Non-pigmented ciliary epithelial cell (primary cell): ENCODE measurements at regions not wholly inside any gene's neighbourhood (a gene's known extent, or its start where the extent isn't known, plus 50 kb on each side); places are given as distances from the start of the nearest gene placed in this dataset.

Source experiments
- DNase-seq: peaks from one replicate; pipeline ENCODE4 v3.0.0-alpha.2; 2010; ENCODE audit warnings: low read depth

GRCh38 chr12:60043236-60043635 lies 447.4 kb downstream of the SLC16A7 start:
- DNase-seq: no peak

DNA sequence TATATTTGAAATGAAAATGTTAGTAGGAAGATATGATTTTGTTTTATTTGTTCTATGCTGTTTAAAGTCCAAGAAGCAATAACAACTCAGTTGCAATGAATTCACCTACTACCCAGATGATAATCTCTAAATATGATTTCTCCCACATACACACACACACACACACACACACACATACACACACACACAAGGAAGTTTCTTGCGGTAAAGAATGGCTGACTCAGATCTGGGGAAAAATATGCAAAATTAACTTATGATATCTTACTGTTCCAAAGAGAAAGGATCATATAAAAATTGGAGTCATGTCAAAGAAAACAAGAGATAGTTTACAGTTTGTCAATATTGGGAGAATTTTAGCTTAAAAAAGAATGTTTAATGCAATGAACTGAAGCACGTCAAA lies 456.7 kb downstream of the SLC16A7 start:
- DNase-seq: peak; percentile 38

DNA sequence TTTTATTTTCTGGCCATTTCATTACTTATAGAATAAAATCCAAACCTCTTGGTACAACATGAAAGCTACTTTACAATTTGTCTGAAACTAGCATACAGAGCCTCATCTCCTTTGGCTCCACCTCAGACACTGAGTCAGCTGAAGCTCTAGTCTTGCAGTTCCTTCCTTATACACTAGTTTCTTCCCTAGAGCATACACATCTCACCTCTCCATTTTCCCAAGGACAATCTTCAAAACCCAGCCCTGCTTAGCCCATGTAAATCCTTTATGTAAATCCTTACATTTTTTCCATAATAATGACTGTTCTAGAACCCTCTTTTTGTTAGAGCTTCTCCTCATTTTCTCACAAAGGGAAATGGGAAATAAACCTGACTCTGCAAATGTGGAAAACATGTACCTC lies 463.4 kb downstream of the SLC16A7 start:
- no peak for DNase-seq

DNA sequence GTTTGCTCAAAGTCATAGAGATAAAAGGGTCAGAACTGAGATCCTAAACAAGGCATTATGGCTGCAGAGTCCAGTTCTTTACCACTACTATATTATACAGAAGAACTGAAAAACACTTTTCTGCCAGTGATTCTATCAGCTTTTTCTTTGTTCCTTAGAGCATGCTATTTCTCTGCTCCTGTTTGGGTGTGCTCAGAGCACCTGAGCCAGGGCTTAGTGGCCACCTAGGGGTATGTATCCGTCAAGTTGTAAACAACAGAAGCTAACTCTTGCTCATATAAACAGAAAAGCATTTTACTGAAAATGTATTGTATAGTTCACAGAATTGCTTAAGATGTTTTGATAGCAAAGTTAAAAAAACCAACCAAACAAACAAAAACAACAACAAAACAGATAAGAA lies 470.8 kb downstream of the SLC16A7 start:
- no peak for DNase-seq

- no peak for DNase-seq
Measured at GRCh38 chr12:60070552-60070951, 474.7 kb downstream of the SLC16A7 start.

GRCh38 chr12:60071759-60072191 lies 475.9 kb downstream of the SLC16A7 start:
- DNase-seq: no peak

- no peak for DNase-seq
Measured at GRCh38 chr12:60072911-60073310, 477.1 kb downstream of the SLC16A7 start.

- no peak for DNase-seq
Measured at GRCh38 chr12:60075091-60075490, 479.3 kb downstream of the SLC16A7 start.

- no peak for DNase-seq
Measured at GRCh38 chr12:60078026-60078425, 482.2 kb downstream of the SLC16A7 start.

GRCh38 chr12:60093428-60093827 lies 497.6 kb downstream of the SLC16A7 start:
- no peak for DNase-seq

- DNase-seq: no peak
Measured at GRCh38 chr12:60094436-60094835, 498.6 kb downstream of the SLC16A7 start.

DNA sequence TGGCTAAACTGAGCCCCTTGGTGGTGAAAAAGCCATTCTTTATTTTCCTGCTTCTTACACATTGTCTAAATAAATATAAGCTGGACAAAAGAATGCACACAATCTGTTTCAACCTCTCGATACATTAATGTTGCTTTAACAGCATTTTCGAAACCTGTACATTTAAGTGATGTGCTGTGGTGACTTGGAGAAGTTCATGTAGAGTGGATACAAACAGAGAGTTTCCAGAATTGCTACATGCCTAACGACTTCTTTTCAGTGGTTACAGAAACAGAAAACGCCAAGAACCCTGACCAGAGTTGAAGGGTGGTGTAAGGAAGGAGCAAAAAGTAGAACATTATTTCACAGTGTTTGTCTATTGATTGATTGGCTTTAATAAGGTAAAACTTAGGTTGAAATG lies 500.9 kb downstream of the SLC16A7 start:
- no peak for DNase-seq

GRCh38 chr12:60100160-60100559 lies 504.3 kb downstream of the SLC16A7 start:
- DNase-seq: no peak

DNA sequence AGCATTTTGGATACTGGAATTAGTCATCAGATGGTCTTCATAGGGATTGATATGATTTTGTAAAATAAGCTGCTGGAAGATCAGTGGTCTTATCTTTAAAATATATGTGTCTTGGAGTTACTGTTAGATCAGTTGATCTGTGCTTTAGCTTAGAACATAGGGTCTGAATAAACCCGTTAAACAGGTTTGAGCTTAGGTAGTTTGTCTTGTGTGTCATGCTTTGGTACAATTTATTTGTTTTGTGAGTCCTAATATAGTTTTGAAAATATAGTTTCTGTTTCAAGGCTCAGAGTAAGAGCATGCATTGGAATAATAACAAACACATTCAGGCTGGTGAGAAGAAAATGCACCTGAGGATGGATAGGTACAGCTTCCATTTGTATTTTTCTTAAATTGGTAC lies 505.0 kb downstream of the SLC16A7 start:
- no peak for DNase-seq

GRCh38 chr12:60101715-60102114 lies 505.9 kb downstream of the SLC16A7 start:
- peak; percentile 49 for DNase-seq

DNA sequence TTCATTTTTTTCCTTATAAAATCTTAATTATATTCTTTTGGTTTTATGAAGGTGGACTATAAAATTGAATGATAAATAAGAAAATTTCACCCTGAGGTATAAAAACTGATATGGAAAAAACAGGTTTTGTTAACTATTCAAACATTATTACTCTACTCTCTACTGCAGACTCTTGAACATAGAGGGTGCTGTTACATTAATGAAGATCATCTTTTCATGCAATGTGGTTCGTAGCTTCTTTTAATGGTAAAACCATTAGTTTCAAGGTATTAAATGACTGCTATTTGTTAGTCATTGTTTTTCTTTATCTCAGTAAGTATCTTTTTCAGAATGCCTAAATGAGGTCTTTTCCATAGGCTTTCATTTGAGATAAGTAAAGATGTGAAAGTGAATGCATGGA lies 510.4 kb downstream of the SLC16A7 start:
- no peak for DNase-seq

- no peak for DNase-seq
Measured at GRCh38 chr12:60107992-60108391, 512.2 kb downstream of the SLC16A7 start.

DNA sequence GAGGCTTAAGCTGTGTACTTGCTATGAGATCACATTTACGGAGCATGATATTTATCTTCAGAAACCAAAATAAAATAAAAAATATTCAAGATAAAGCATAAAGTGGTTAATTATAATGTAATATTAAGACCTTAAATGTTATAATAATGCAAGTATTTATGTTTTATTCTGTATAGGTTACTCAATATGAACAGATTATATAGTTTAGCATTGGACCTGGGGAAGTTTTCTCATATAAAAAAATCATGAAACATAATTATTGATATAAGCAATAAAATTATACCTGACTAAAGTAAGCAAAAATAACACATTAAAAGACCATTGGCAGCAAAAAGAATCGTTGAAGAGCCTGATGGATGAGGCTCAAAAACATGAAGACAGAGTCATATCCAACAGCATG lies 516.2 kb downstream of the SLC16A7 start:
- DNase-seq: no peak

- DNase-seq: no peak
Measured at GRCh38 chr12:60112763-60113162, 516.9 kb downstream of the SLC16A7 start.

GRCh38 chr12:60114169-60114568 lies 518.3 kb downstream of the SLC16A7 start:
- no peak for DNase-seq

- DNase-seq: no peak
Measured at GRCh38 chr12:60119327-60119726, 523.5 kb downstream of the SLC16A7 start.

- DNase-seq: no peak
Measured at GRCh38 chr12:60120199-60120598, 524.4 kb downstream of the SLC16A7 start.

- DNase-seq: no peak
Measured at GRCh38 chr12:60123557-60123956, 527.7 kb downstream of the SLC16A7 start.

- DNase-seq: no peak
Measured at GRCh38 chr12:60137513-60137912, 541.7 kb downstream of the SLC16A7 start.

GRCh38 chr12:60138526-60138925 lies 542.7 kb downstream of the SLC16A7 start:
- no peak for DNase-seq
